A673 (cell line): ENCODE measurements at regions not wholly inside any gene's neighbourhood (a gene's known extent, or its start where the extent isn't known, plus 50 kb on each side); places are given as distances from the start of the nearest gene placed in this dataset.

Source experiments
- BruUV-seq: library from RNA; stranded (reverse); fragments of 400-500 nt; replicated peaks from 2 replicates; lab custom pipeline; 2021; lab: Mats Ljungman, UMichigan
- CTCF ChIA-PET: fragments of 300-600 bp; sonication (Branson Sonifier 250); formaldehyde crosslinking; loops from one replicate; lab custom pipeline; 2022; ENCODE audit warnings: antibody characterized with exemption; lab: Charles Lee
- POLR2A ChIA-PET: fragments of 300-600 bp; sonication (Branson Sonifier 250); formaldehyde crosslinking; loops from one replicate; lab custom pipeline; 2022; ENCODE audit warnings: antibody characterized with exemption; ENCODE audit not compliant: low non-redundant PET; lab: Charles Lee
- DNase-seq: peaks from one replicate; pipeline ENCODE4 v3.0.0-alpha.2; 2015; ENCODE audit warnings: low spot score
- H3K27ac ChIP-seq: fragments of 200-600 bp; sonication (generic); 2 replicates; pipeline ENCODE4 v1.5.1; 2016; ENCODE audit warnings: mixed run types, low read depth, mild to moderate bottlenecking, mixed read lengths, antibody characterized with exemption, low read length; ENCODE audit not compliant: poor library complexity, severe bottlenecking
- H3K27me3 ChIP-seq: fragments of 200-600 bp; sonication (generic); replicated peaks from 2 replicates; pipeline ENCODE4 v1.6.1; 2017; ENCODE audit warnings: mixed run types, low read depth, mild to moderate bottlenecking, mixed read lengths, antibody characterized with exemption, low read length; ENCODE audit not compliant: insufficient read depth, poor library complexity
- H3K36me3 ChIP-seq: fragments of 200-600 bp; sonication (generic); 2 replicates; pipeline ENCODE4 v1.6.1; 2016; ENCODE audit warnings: mixed run types, mild to moderate bottlenecking, mixed read lengths, antibody characterized with exemption, low read length; ENCODE audit not compliant: insufficient read depth, poor library complexity, severe bottlenecking
- H3K4me1 ChIP-seq: fragments of 200-600 bp; sonication (generic); 2 replicates; pipeline ENCODE4 v1.6.1; 2017; ENCODE audit warnings: mixed run types, mild to moderate bottlenecking, mixed read lengths, antibody characterized with exemption, low read length; ENCODE audit not compliant: insufficient read depth, poor library complexity, severe bottlenecking
- H3K4me3 ChIP-seq: fragments of 200-600 bp; sonication (generic); 2 replicates; pipeline ENCODE4 v1.5.1; 2016; ENCODE audit warnings: low read depth, mixed run types, mild to moderate bottlenecking, mixed read lengths, low read length; ENCODE audit not compliant: poor library complexity, severe bottlenecking
- H3K9me3 ChIP-seq: fragments of 200-600 bp; sonication (generic); 2 replicates; pipeline ENCODE4 v1.6.1; 2016; ENCODE audit warnings: mixed run types, low read depth, mild to moderate bottlenecking, mixed read lengths, antibody characterized with exemption, low read length; ENCODE audit not compliant: poor library complexity, severe bottlenecking
- EZH2 ChIP-seq: fragments of 200-600 bp; sonication (generic); IDR thresholded peaks from 2 replicates; pipeline ENCODE4 v1.6.1; 2017; ENCODE audit warnings: borderline replicate concordance, low read depth, mild to moderate bottlenecking, mixed read lengths, antibody characterized with exemption, low read length; ENCODE audit not compliant: poor library complexity, severe bottlenecking
- intact Hi-C: fragments of 100-400 bp; cut with micrococcal nuclease; formaldehyde crosslinking; loops from one replicate; pipeline ENCODE4 v1.10.0; 2022; ENCODE audit not compliant: unreplicated experiment
- TF ChIP-seq, protein P1 (sequence below): fragments of 300-800, 200-600 bp; sonication (generic); conservative IDR thresholded peaks from 2 replicates; pipeline ENCODE4 v1.5.1; 2017; ENCODE audit warnings: low read depth, mild to moderate bottlenecking, antibody characterized with exemption, low read length, moderate library complexity, mixed read lengths

GRCh38 chr4:30619679-30620078 lies 100.5 kb upstream of the PCDH7 start:
- TF ChIP-seq, protein P1, sequence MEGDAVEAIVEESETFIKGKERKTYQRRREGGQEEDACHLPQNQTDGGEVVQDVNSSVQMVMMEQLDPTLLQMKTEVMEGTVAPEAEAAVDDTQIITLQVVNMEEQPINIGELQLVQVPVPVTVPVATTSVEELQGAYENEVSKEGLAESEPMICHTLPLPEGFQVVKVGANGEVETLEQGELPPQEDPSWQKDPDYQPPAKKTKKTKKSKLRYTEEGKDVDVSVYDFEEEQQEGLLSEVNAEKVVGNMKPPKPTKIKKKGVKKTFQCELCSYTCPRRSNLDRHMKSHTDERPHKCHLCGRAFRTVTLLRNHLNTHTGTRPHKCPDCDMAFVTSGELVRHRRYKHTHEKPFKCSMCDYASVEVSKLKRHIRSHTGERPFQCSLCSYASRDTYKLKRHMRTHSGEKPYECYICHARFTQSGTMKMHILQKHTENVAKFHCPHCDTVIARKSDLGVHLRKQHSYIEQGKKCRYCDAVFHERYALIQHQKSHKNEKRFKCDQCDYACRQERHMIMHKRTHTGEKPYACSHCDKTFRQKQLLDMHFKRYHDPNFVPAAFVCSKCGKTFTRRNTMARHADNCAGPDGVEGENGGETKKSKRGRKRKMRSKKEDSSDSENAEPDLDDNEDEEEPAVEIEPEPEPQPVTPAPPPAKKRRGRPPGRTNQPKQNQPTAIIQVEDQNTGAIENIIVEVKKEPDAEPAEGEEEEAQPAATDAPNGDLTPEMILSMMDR: no peak
- TF ChIP-seq EZH2: no peak
- no TSS peak for BruUV-seq
- Histone ChIP-seq H3K27ac (peak overlapping the region; percentile 18), H3K4me1 (peaks cover 37% of the 10 kb centered on the region), H3K9me3 (no peaks in the 10 kb centered on the region), H3K27me3 (no peaks in the 10 kb centered on the region), H3K36me3 (no peaks in the 10 kb centered on the region), H3K4me3 (no peak overlapping the region)
- intact Hi-C loops: no loop called here
- DNase-seq: peak; percentile 69
- CTCF ChIA-PET: no interaction called here
- POLR2A ChIA-PET: no interaction called here

DNA sequence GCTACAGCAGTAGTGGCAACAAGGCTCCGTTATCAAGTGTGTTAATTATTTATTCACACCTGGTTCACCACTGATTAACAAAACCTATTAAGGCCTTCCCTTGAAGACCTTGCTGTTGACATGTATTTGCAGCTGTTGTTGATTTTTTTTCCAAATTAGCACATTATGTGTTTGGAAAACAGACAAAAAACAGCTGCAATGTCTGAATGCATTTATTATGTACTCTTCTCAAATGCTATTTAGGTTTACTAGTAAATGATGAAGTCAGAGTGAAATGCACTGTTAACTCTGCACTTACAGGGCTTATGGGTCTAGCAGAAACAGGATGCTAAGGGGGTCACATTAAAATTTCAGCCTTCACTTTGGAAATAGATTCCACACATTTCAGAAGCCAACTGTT lies 99.5 kb upstream of the PCDH7 start:
- CTCF ChIA-PET: no interaction called here
- POLR2A ChIA-PET: no interaction called here
- peaks cover 27% of the 10 kb centered on the region for H3K4me1 ChIP-seq
- no TSS peak for BruUV-seq
- no peak for TF ChIP-seq EZH2
- TF ChIP-seq, protein P1: no peak
- no peak for DNase-seq
- H3K27me3 ChIP-seq: no peaks in the 10 kb centered on the region
- no peaks in the 10 kb centered on the region for H3K36me3 ChIP-seq
- intact Hi-C loops: no loop called here
- no peak overlapping the region for H3K27ac ChIP-seq
- no peaks in the 10 kb centered on the region for H3K9me3 ChIP-seq
- no peak overlapping the region for H3K4me3 ChIP-seq

DNA sequence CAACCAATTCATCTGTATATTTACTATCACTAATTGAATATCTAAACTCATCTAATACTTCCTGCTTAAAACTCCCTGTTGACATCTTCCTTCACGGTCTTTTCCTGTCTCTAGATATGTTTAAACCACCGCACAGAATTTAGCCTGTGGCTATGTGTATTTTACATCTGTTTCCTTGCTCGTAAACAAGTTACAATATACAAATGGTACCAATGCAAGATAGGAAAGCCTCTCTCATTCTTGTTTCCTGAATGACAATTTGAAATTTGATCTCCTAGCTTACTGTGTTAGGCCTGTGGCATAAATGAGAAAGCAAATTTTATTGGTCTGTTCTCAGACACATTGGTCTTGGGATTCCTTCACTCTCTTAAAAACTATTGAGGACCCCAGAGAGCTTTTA lies 89.7 kb upstream of the PCDH7 start:
- TF ChIP-seq EZH2: no peak
- TF ChIP-seq, protein P1: no peak
- no peaks in the 10 kb centered on the region for H3K4me1 ChIP-seq
- intact Hi-C loops: loop anchor here (1.0 kb wide), 1 partner anchor 26 kb away; no protein-coding TSS in a partner anchor
- POLR2A ChIA-PET: no interaction called here
- H3K27me3 ChIP-seq: no peaks in the 10 kb centered on the region
- peak; percentile 91 for DNase-seq
- no peak overlapping the region for H3K4me3 ChIP-seq
- CTCF ChIA-PET: no interaction called here
- H3K27ac ChIP-seq: peak overlapping the region; percentile 84
- peaks cover 20% of the 10 kb centered on the region for H3K9me3 ChIP-seq
- H3K36me3 ChIP-seq: no peaks in the 10 kb centered on the region
- BruUV-seq: no TSS peak
